ENCODE measurements at regions not wholly inside any gene's neighbourhood (a gene's known extent, or its start where the extent isn't known, plus 50 kb on each side); places are given as distances from the start of the nearest gene placed in this dataset.

GRCh38 chr3:77707281-77707680, 667.4 kb downstream of the ROBO2 start:
- Histone ChIP-seq H3K4me1 (ENCODE audit: control insufficient read depth, insufficient read depth, low read depth, low read length) (no peaks in the 10 kb centered on the region), H2BK15ac (ENCODE audit: low read depth, poor library complexity, severe bottlenecking) (no peak overlapping the region)

GRCh38 chr3:77709155-77709554, 669.3 kb downstream of the ROBO2 start:
- Histone ChIP-seq H2BK120ac (ENCODE audit: low read depth, low read length) (no peak overlapping the region), H3K18ac (ENCODE audit: low read depth in 1 of 2, low read length in 2 of 2) (no peak overlapping the region), H2AFZ (ENCODE audit: low read depth, low read length) (no peak overlapping the region), H3K27me3 (ENCODE audit: control insufficient read depth in 1 of 2, insufficient read depth in 1 of 2, low read length in 2 of 2) (no peaks in the 10 kb centered on the region), H2AK5ac (ENCODE audit: low read length, severe bottlenecking) (no peak overlapping the region), H3K9ac (ENCODE audit: low read length) (no peak overlapping the region), H3K23ac (ENCODE audit: low read length in 2 of 2) (no peak overlapping the region), H2BK12ac (ENCODE audit: low read length in 2 of 2) (no peak overlapping the region), H3K4me2 (ENCODE audit: low read length, poor library complexity, severe bottlenecking) (no peak overlapping the region), H3K4me1 (ENCODE audit: control insufficient read depth, insufficient read depth, low read depth, low read length) (no peaks in the 10 kb centered on the region), H3K14ac (ENCODE audit: low read length in 2 of 2) (no peak overlapping the region), H3K4me3 (ENCODE audit: insufficient read depth in 1 of 2, low read depth in 1 of 2, low read length in 2 of 2) (no peak overlapping the region), H2BK15ac (ENCODE audit: low read depth, poor library complexity, severe bottlenecking) (no peak overlapping the region), H2BK5ac (ENCODE audit: low read depth, low read length, poor library complexity, severe bottlenecking) (no peak overlapping the region), H3K4ac (ENCODE audit: low read depth in 1 of 2, low read length in 2 of 2) (no peak overlapping the region), H4K8ac (ENCODE audit: low read length) (no peak overlapping the region), H3K27ac (ENCODE audit: low read length, poor library complexity, severe bottlenecking) (no peak overlapping the region), H3K36me3 (ENCODE audit: control insufficient read depth in 1 of 2, insufficient read depth in 2 of 2, low read depth in 1 of 2, low read length in 2 of 2) (no peaks in the 10 kb centered on the region), H3K79me1 (replicated peaks; ENCODE audit: low read length, poor library complexity, severe bottlenecking) (no peaks in the 10 kb centered on the region), H3K9me3 (ENCODE audit: control insufficient read depth, low read length) (no peaks in the 10 kb centered on the region), H4K91ac (ENCODE audit: low read length) (no peak overlapping the region)
- 60% methylated on average over 1 of the region's 2 CpGs for WGBS
- no peak for DNase-seq

More at GRCh38 chr3:77707281-77707680, 667.4 kb downstream of the ROBO2 start:
- Histone ChIP-seq H3K23ac (ENCODE audit: low read length in 2 of 2) (no peak overlapping the region), H3K4me3 (ENCODE audit: insufficient read depth in 1 of 2, low read depth in 1 of 2, low read length in 2 of 2) (no peak overlapping the region), H2BK5ac (ENCODE audit: low read depth, low read length, poor library complexity, severe bottlenecking) (no peak overlapping the region), H3K79me1 (replicated peaks; ENCODE audit: low read length, poor library complexity, severe bottlenecking) (no peaks in the 10 kb centered on the region), H2BK120ac (ENCODE audit: low read depth, low read length) (no peak overlapping the region), H4K91ac (ENCODE audit: low read length) (no peak overlapping the region), H2AK5ac (ENCODE audit: low read length, severe bottlenecking) (no peak overlapping the region), H3K36me3 (ENCODE audit: control insufficient read depth in 1 of 2, insufficient read depth in 2 of 2, low read depth in 1 of 2, low read length in 2 of 2) (no peaks in the 10 kb centered on the region), H3K18ac (ENCODE audit: low read depth in 1 of 2, low read length in 2 of 2) (no peak overlapping the region), H3K27me3 (ENCODE audit: control insufficient read depth in 1 of 2, insufficient read depth in 1 of 2, low read length in 2 of 2) (no peaks in the 10 kb centered on the region), H2AFZ (ENCODE audit: low read depth, low read length) (no peak overlapping the region), H3K9me3 (ENCODE audit: control insufficient read depth, low read length) (no peaks in the 10 kb centered on the region), H3K4me2 (ENCODE audit: low read length, poor library complexity, severe bottlenecking) (no peak overlapping the region), H4K8ac (ENCODE audit: low read length) (no peak overlapping the region), H3K27ac (ENCODE audit: low read length, poor library complexity, severe bottlenecking) (no peak overlapping the region), H3K4ac (ENCODE audit: low read depth in 1 of 2, low read length in 2 of 2) (no peak overlapping the region), H3K9ac (ENCODE audit: low read length) (no peak overlapping the region), H2BK12ac (ENCODE audit: low read length in 2 of 2) (no peak overlapping the region), H3K14ac (ENCODE audit: low read length in 2 of 2) (no peak overlapping the region)
- DNase-seq, result no peak
- 87% methylated on average over 2 of the region's 2 CpGs for WGBS

GRCh38 chr3:77718311-77718710, 678.4 kb downstream of the ROBO2 start:
- no peak overlapping the region for H3K27ac ChIP-seq (ENCODE audit: low read length, poor library complexity, severe bottlenecking)
- no peaks in the 10 kb centered on the region for H3K27me3 ChIP-seq (ENCODE audit: control insufficient read depth in 1 of 2, insufficient read depth in 1 of 2, low read length in 2 of 2)
- H3K23ac ChIP-seq (ENCODE audit: low read length in 2 of 2), result no peak overlapping the region
- no peak overlapping the region for H3K4me3 ChIP-seq (ENCODE audit: insufficient read depth in 1 of 2, low read depth in 1 of 2, low read length in 2 of 2)
- peaks cover 8% of the 10 kb centered on the region for H3K9me3 ChIP-seq (ENCODE audit: control insufficient read depth, low read length)
- no peaks in the 10 kb centered on the region for H3K36me3 ChIP-seq (ENCODE audit: control insufficient read depth in 1 of 2, insufficient read depth in 2 of 2, low read depth in 1 of 2, low read length in 2 of 2)
- H2AFZ ChIP-seq (ENCODE audit: low read depth, low read length), result no peak overlapping the region
- H3K4me2 ChIP-seq (ENCODE audit: low read length, poor library complexity, severe bottlenecking), result no peak overlapping the region
- no peak overlapping the region for H3K18ac ChIP-seq (ENCODE audit: low read depth in 1 of 2, low read length in 2 of 2)
- H3K9ac ChIP-seq (ENCODE audit: low read length), result no peak overlapping the region
- no CpG with 5 or more reads among the region's 2 CpGs for WGBS
- H4K8ac ChIP-seq (ENCODE audit: low read length), result no peak overlapping the region
- H2AK5ac ChIP-seq (ENCODE audit: low read length, severe bottlenecking), result no peak overlapping the region
- no peak for DNase-seq
- no peak overlapping the region for H2BK5ac ChIP-seq (ENCODE audit: low read depth, low read length, poor library complexity, severe bottlenecking)
- no peak overlapping the region for H3K4ac ChIP-seq (ENCODE audit: low read depth in 1 of 2, low read length in 2 of 2)
- H2BK120ac ChIP-seq (ENCODE audit: low read depth, low read length), result no peak overlapping the region
- H2BK12ac ChIP-seq (ENCODE audit: low read length in 2 of 2), result no peak overlapping the region
- no peak overlapping the region for H4K91ac ChIP-seq (ENCODE audit: low read length)
- H2BK15ac ChIP-seq (ENCODE audit: low read depth, poor library complexity, severe bottlenecking), result no peak overlapping the region
- no peak overlapping the region for H3K14ac ChIP-seq (ENCODE audit: low read length in 2 of 2)
- H3K4me1 ChIP-seq (ENCODE audit: control insufficient read depth, insufficient read depth, low read depth, low read length), result no peaks in the 10 kb centered on the region
- no peaks in the 10 kb centered on the region for H3K79me1 ChIP-seq (replicated peaks; ENCODE audit: low read length, poor library complexity, severe bottlenecking)

GRCh38 chr3:77720460-77720971, 680.6 kb downstream of the ROBO2 start:
- Histone ChIP-seq H4K91ac (ENCODE audit: low read length) (no peak overlapping the region), H4K8ac (ENCODE audit: low read length) (no peak overlapping the region)

More at GRCh38 chr3:77720460-77720971, 680.6 kb downstream of the ROBO2 start:
- H3K9ac ChIP-seq (ENCODE audit: low read length), result no peak overlapping the region
- H2BK5ac ChIP-seq (ENCODE audit: low read depth, low read length, poor library complexity, severe bottlenecking), result no peak overlapping the region
- H2BK15ac ChIP-seq (ENCODE audit: low read depth, poor library complexity, severe bottlenecking), result no peak overlapping the region
- no peak overlapping the region for H2AFZ ChIP-seq (ENCODE audit: low read depth, low read length)
- H3K14ac ChIP-seq (ENCODE audit: low read length in 2 of 2), result no peak overlapping the region
- H3K79me1 ChIP-seq (replicated peaks; ENCODE audit: low read length, poor library complexity, severe bottlenecking), result no peaks in the 10 kb centered on the region
- H3K36me3 ChIP-seq (ENCODE audit: control insufficient read depth in 1 of 2, insufficient read depth in 2 of 2, low read depth in 1 of 2, low read length in 2 of 2), result no peaks in the 10 kb centered on the region
- H3K18ac ChIP-seq (ENCODE audit: low read depth in 1 of 2, low read length in 2 of 2), result no peak overlapping the region
- no peaks in the 10 kb centered on the region for H3K4me1 ChIP-seq (ENCODE audit: control insufficient read depth, insufficient read depth, low read depth, low read length)
- H3K27ac ChIP-seq (ENCODE audit: low read length, poor library complexity, severe bottlenecking), result no peak overlapping the region
- H3K4me2 ChIP-seq (ENCODE audit: low read length, poor library complexity, severe bottlenecking), result no peak overlapping the region
- no peak overlapping the region for H2BK12ac ChIP-seq (ENCODE audit: low read length in 2 of 2)
- no peak overlapping the region for H3K4me3 ChIP-seq (ENCODE audit: insufficient read depth in 1 of 2, low read depth in 1 of 2, low read length in 2 of 2)
- no peak for DNase-seq
- H3K4ac ChIP-seq (ENCODE audit: low read depth in 1 of 2, low read length in 2 of 2), result no peak overlapping the region
- H2AK5ac ChIP-seq (ENCODE audit: low read length, severe bottlenecking), result no peak overlapping the region
- no peak overlapping the region for H2BK120ac ChIP-seq (ENCODE audit: low read depth, low read length)
- H3K27me3 ChIP-seq (ENCODE audit: control insufficient read depth in 1 of 2, insufficient read depth in 1 of 2, low read length in 2 of 2), result no peaks in the 10 kb centered on the region
- no peak overlapping the region for H3K23ac ChIP-seq (ENCODE audit: low read length in 2 of 2)
- peaks cover 11% of the 10 kb centered on the region for H3K9me3 ChIP-seq (ENCODE audit: control insufficient read depth, low read length)
